Glomerular endothelial cell (primary cell): ENCODE measurements at regions not wholly inside any gene's neighbourhood (a gene's known extent, or its start where the extent isn't known, plus 50 kb on each side); places are given as distances from the start of the nearest gene placed in this dataset.

Experiments used
- DNase-seq: peaks from one replicate; pipeline ENCODE4 v3.0.0-alpha.2; 2011; ENCODE audit warnings: low read depth, low spot score; ENCODE audit errors: extremely low read depth

- no peak for DNase-seq
These were observed 804.3 kb downstream of the CDH11 start for GRCh38 chr16:64317601-64318000.

- no peak for DNase-seq
These were observed 808.1 kb downstream of the CDH11 start for GRCh38 chr16:64313726-64314125.

GRCh38 chr16:64312980-64313379 is 808.9 kb downstream of the CDH11 start:
- no peak for DNase-seq

GRCh38 chr16:64312292-64312691 is 809.6 kb downstream of the CDH11 start:
- no peak for DNase-seq

GRCh38 chr16:64311241-64311640 is 810.6 kb downstream of the CDH11 start:
- DNase-seq = no peak

GRCh38 chr16:64309398-64310110 is 812.3 kb downstream of the CDH11 start:
- no peak for DNase-seq

GRCh38 chr16:64308721-64309120 is 813.1 kb downstream of the CDH11 start:
- DNase-seq = no peak

- DNase-seq = no peak
These were observed 814.4 kb downstream of the CDH11 start for GRCh38 chr16:64307431-64307830.

GRCh38 chr16:64305663-64306062 is 816.2 kb downstream of the CDH11 start:
- DNase-seq = no peak

- DNase-seq = no peak
These were observed 816.9 kb downstream of the CDH11 start for GRCh38 chr16:64304951-64305350.

- DNase-seq = no peak
These were observed 817.5 kb downstream of the CDH11 start for GRCh38 chr16:64304396-64304795.

- no peak for DNase-seq
These were observed 823.8 kb downstream of the CDH11 start for GRCh38 chr16:64297863-64298600.

- DNase-seq = no peak
These were observed 826.4 kb downstream of the CDH11 start for GRCh38 chr16:64295466-64295865.

GRCh38 chr16:64292953-64293352 is 828.9 kb downstream of the CDH11 start:
- no peak for DNase-seq

GRCh38 chr16:64292161-64292560 is 829.7 kb downstream of the CDH11 start:
- no peak for DNase-seq

GRCh38 chr16:64290461-64290860 is 831.4 kb downstream of the CDH11 start:
- DNase-seq = no peak

- no peak for DNase-seq
These were observed 834.0 kb downstream of the CDH11 start for GRCh38 chr16:64287655-64288528.

- DNase-seq = no peak
These were observed 839.7 kb downstream of the CDH11 start for GRCh38 chr16:64282181-64282580.

GRCh38 chr16:64280317-64280716 is 841.5 kb downstream of the CDH11 start:
- DNase-seq = no peak

GRCh38 chr16:64278196-64278595 is 843.7 kb downstream of the CDH11 start:
- no peak for DNase-seq

GRCh38 chr16:64276646-64277045 is 845.2 kb downstream of the CDH11 start:
- no peak for DNase-seq
